B cell (primary cell): ENCODE measurements at regions not wholly inside any gene's neighbourhood (a gene's known extent, or its start where the extent isn't known, plus 50 kb on each side); places are given as distances from the start of the nearest gene placed in this dataset.

Experiments used
- ATAC-seq: fragments of 200-7000 bp; cut with Tn5 transposase; one replicate; pipeline ENCODE4 v1.10.0; 2021; ENCODE audit warnings: low read depth, mild to moderate bottlenecking, moderate number of reproducible peaks, moderate library complexity
- CTCF ChIA-PET: fragments of 350-600 bp; sonication (Branson Sonifier 250); formaldehyde crosslinking; loops from one replicate; lab custom pipeline; 2021; ENCODE audit warnings: antibody characterized with exemption, inconsistent platforms; lab: Charles Lee
- POLR2A ChIA-PET: fragments of 350-600 bp; sonication (Branson Sonifier 250); formaldehyde crosslinking; loops from one replicate; lab custom pipeline; 2021; ENCODE audit warnings: antibody characterized with exemption; lab: Charles Lee
- DNase-seq: peaks from one replicate; pipeline ENCODE4 v3.0.0; 2013
- H2AFZ ChIP-seq: 2 replicates; pipeline ENCODE4 v1.6.1; 2012; ENCODE audit warnings: mild to moderate bottlenecking, low read depth, low read length; ENCODE audit not compliant: insufficient read depth, poor library complexity, severe bottlenecking
- H3K27ac ChIP-seq, 2 donors: 1 replicate in 1 of 2; 2 replicates in 1 of 2; pipeline ENCODE4 v1.5.1; 2012 to 2013; ENCODE audit warnings: low read length in 2 of 2, mild to moderate bottlenecking in 2 of 2, moderate library complexity in 1 of 2
- H3K27me3 ChIP-seq, 4 experiments: fragments of 200-600 bp in 1 of 4; sonication (generic) in 1 of 4; replicated peaks in 1 of 4; 1 replicate in 2 of 4; 2 replicates in 2 of 4; pipeline versions ENCODE4 v1.6.1 to v1.7.0; 2013 to 2016; ENCODE audit warnings: low read length in 3 of 4, mild to moderate bottlenecking in 2 of 4, mixed read lengths in 1 of 4, moderate library complexity in 1 of 4; ENCODE audit not compliant: insufficient read depth in 4 of 4, control insufficient read depth in 3 of 4; ENCODE audit errors: control extremely low read depth in 1 of 4
- H3K36me3 ChIP-seq, 2 experiments: replicated peaks in 1 of 2; 1 replicate in 1 of 2; 2 replicates in 1 of 2; pipeline versions ENCODE4 v1.6.1 to v1.7.1; 2013; ENCODE audit warnings: low read length in 1 of 2; ENCODE audit not compliant: insufficient read depth in 2 of 2, control insufficient read depth in 1 of 2; ENCODE audit errors: control extremely low read depth in 1 of 2, extremely low read depth in 1 of 2
- H3K4me1 ChIP-seq, 2 donors: fragments of 200-600 bp in 1 of 2; sonication (generic) in 1 of 2; 1 replicate in 1 of 2; 2 replicates in 1 of 2; pipeline versions ENCODE4 v1.5.1 to v1.6.1; 2013 to 2017; ENCODE audit warnings: low read length in 2 of 2; ENCODE audit not compliant: control insufficient read depth in 2 of 2, insufficient read depth in 2 of 2
- H3K4me2 ChIP-seq: replicated peaks from 2 replicates; pipeline ENCODE3; 2012; ENCODE audit warnings: mild to moderate bottlenecking, low read depth, low read length; ENCODE audit not compliant: poor library complexity, severe bottlenecking
- H3K4me3 ChIP-seq, 5 experiments: fragments of 200-600 bp in 1 of 5; sonication (generic) in 1 of 5; 1 replicate in 3 of 5; 2 replicates in 2 of 5; pipeline versions ENCODE4 v1.5.1 to v1.7.0; 2011 to 2016; ENCODE audit warnings: low read length in 4 of 5, mild to moderate bottlenecking in 4 of 5, low read depth in 2 of 5, control low read depth in 1 of 5, moderate library complexity in 1 of 5; ENCODE audit not compliant: insufficient read depth in 1 of 5; ENCODE audit errors: control extremely low read depth in 1 of 5, extremely low read depth in 1 of 5
- H3K79me2 ChIP-seq: fragments of 200-600 bp; sonication (generic); one replicate; pipeline ENCODE4 v1.6.0; 2016; ENCODE audit warnings: low read length; ENCODE audit not compliant: control insufficient read depth, insufficient read depth
- H3K9ac ChIP-seq: fragments of 200-600 bp; sonication (generic); 2 replicates; pipeline ENCODE4 v1.6.1; 2017; ENCODE audit warnings: mild to moderate bottlenecking, low read length, moderate library complexity
- H3K9me3 ChIP-seq, 3 donors: one replicate each; pipeline versions ENCODE4 v1.6.1 to v1.7.1; 2013; ENCODE audit warnings: low read length in 2 of 3; ENCODE audit not compliant: control insufficient read depth in 2 of 3, insufficient read depth in 1 of 3; ENCODE audit errors: control extremely low read depth in 1 of 3
- H4K20me1 ChIP-seq: 2 replicates; pipeline ENCODE4 v1.6.0; 2012; ENCODE audit warnings: mild to moderate bottlenecking, low read length; ENCODE audit not compliant: insufficient read depth, control insufficient read depth, poor library complexity, severe bottlenecking
- H3K27ac Mint-ChIP-seq: one replicate; pipeline ENCODE4 v1.8.0; 2021; ENCODE audit warnings: mixed read lengths
- H3K27me3 Mint-ChIP-seq: one replicate; pipeline ENCODE4 v1.8.0; 2021; ENCODE audit warnings: mixed read lengths
- H3K4me1 Mint-ChIP-seq: one replicate; pipeline ENCODE4 v1.8.0; 2021; ENCODE audit warnings: mixed read lengths
- H3K4me3 Mint-ChIP-seq: one replicate; pipeline ENCODE4 v1.8.0; 2021; ENCODE audit warnings: mixed read lengths
- H3K9me3 Mint-ChIP-seq: one replicate; pipeline ENCODE4 v1.8.0; 2022; ENCODE audit warnings: mixed read lengths; ENCODE audit not compliant: insufficient read depth
- CTCF ChIP-seq: fragments of 200-600 bp; IDR thresholded peaks from one replicate; pipeline ENCODE4 v1.8.0; 2022; ENCODE audit warnings: antibody characterized with exemption, mild to moderate bottlenecking
- EZH2 ChIP-seq: IDR thresholded peaks from 2 replicates; pipeline ENCODE4 v1.6.1; 2012; ENCODE audit warnings: borderline replicate concordance, low read depth, mild to moderate bottlenecking, moderate library complexity, low read length; ENCODE audit not compliant: insufficient read depth, poor library complexity, severe bottlenecking
- WGBS: methylation state at CpG from one replicate; pipeline ENCODE4 v1.1.5; 2013; ENCODE audit warnings: missing lambda C conversion rate; ENCODE audit not compliant: insufficient coverage; 5-methylcytosine and 5-hydroxymethylcytosine counted together
- intact Hi-C: fragments of 100-400 bp; cut with micrococcal nuclease; formaldehyde crosslinking; loops from one replicate; pipeline ENCODE4 v1.10.0; 2022

DNA sequence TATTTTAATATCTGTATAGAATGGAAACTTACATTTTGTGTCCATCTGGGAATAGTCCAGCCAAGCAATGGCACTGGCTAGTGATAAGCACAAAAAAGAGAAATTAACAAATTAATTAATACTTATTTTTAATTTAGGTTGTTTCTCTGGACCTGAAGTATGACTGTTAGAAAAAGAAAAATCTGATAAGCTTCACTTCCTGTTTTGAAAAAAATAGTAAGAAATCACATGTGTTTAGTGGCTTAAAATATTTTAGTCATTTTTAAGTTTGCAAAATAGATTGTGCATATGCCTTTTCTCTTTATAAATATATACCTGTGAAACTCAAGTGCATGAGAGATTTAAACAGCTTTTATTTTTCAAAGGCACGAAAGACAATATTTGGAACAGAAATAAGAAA is 50.1 kb upstream of the CREB5 start:
- no peak overlapping the region for H3K27ac ChIP-seq
- no peak overlapping the region for H3K4me3 Mint-ChIP-seq
- TF ChIP-seq CTCF, result no peak
- no peak for TF ChIP-seq EZH2
- ChIA-PET CTCF (interaction anchor here (0.7 to 1.6 kb wide), 7 partner anchors 11 to 266 kb away, joined by 3 to 5 read pairs (median 3); no protein-coding TSS in a partner anchor), POLR2A (no interaction called here)
- no peaks in the 10 kb centered on the region for H3K36me3 ChIP-seq
- peaks cover 5% of the 10 kb centered on the region for H3K4me1 Mint-ChIP-seq
- ATAC-seq, result no peak
- H4K20me1 ChIP-seq, result no peaks in the 10 kb centered on the region
- no peak overlapping the region for H3K4me3 ChIP-seq
- H3K79me2 ChIP-seq, result no peaks in the 10 kb centered on the region
- H3K27me3 Mint-ChIP-seq, result peaks cover 15% of the 10 kb centered on the region
- H3K27ac Mint-ChIP-seq, result no peak overlapping the region
- no CpG with 5 or more reads among the region's 1 CpG for WGBS
- intact Hi-C loops, result no loop called here
- H3K9ac ChIP-seq, result no peak overlapping the region
- H3K27me3 ChIP-seq, result no peaks in the 10 kb centered on the region
- H3K9me3 ChIP-seq, result peaks cover 0 to 4% (median 3%) of the 10 kb centered on the region in 3 donors
- peaks cover 0 to 4% of the 10 kb centered on the region in 2 donors for H3K4me1 ChIP-seq
- no peak overlapping the region for H2AFZ ChIP-seq
- H3K9me3 Mint-ChIP-seq, result peaks cover 9% of the 10 kb centered on the region
- no peak for DNase-seq
- H3K4me2 ChIP-seq, result no peak overlapping the region
